HEK293 (cell line): ENCODE measurements at regions not wholly inside any gene's neighbourhood (a gene's known extent, or its start where the extent isn't known, plus 50 kb on each side); places are given as distances from the start of the nearest gene placed in this dataset.

ENCODE experiments used
- CTCF ChIA-PET: fragments of 350-600 bp; formaldehyde crosslinking; extraction: SDS; loops from one replicate; lab custom pipeline; 2021; ENCODE audit warnings: antibody characterized with exemption; lab: Yijun Ruan, JAX
- POLR2A ChIA-PET: fragments of 300-600 bp; formaldehyde crosslinking; extraction: SDS; loops from one replicate; lab custom pipeline; 2020; ENCODE audit warnings: antibody characterized with exemption, inconsistent platforms; lab: Yijun Ruan, JAX
- H3K27ac ChIP-seq: fragments of 200-500 bp; sonication (Bioruptor generic); 2 replicates; pipeline ENCODE4 v1.5.1; 2014; ENCODE audit warnings: low read depth, low read length, control low read depth, inconsistent platforms; ENCODE audit errors: extremely low read depth
- H3K36me3 ChIP-seq, 2 experiments: fragments of 200-500 bp in 1 of 2; sonication (Bioruptor generic) in 1 of 2; 1 replicate in 1 of 2; 2 replicates in 1 of 2; pipeline ENCODE4 v1.5.1; 2014 to 2017; ENCODE audit warnings: inconsistent platforms in 2 of 2, low read length in 2 of 2; ENCODE audit not compliant: control insufficient read depth in 2 of 2, insufficient read depth in 1 of 2
- H3K4me1 ChIP-seq: fragments of 200-500 bp; sonication (Bioruptor generic); 2 replicates; pipeline ENCODE4 v1.5.1; 2014; ENCODE audit warnings: mild to moderate bottlenecking, low read length, inconsistent platforms; ENCODE audit not compliant: control insufficient read depth, insufficient read depth
- H3K4me3 ChIP-seq: 2 replicates; pipeline ENCODE4 v1.5.1; 2011; ENCODE audit warnings: low read depth, mild to moderate bottlenecking, control low read depth, low read length, moderate library complexity
- H3K9me3 ChIP-seq: fragments of 200-500 bp; sonication (Bioruptor generic); 2 replicates; pipeline ENCODE4 v1.5.1; 2014; ENCODE audit warnings: low read depth, low read length, inconsistent platforms; ENCODE audit not compliant: control insufficient read depth, insufficient read depth
- ELK4 ChIP-seq: IDR thresholded peaks from 2 replicates; pipeline ENCODE4 v1.6.1; 2011; ENCODE audit warnings: mild to moderate bottlenecking, low read depth, low read length, borderline replicate concordance
- RBAK ChIP-seq: fragments of 450-650 bp; formaldehyde crosslinking; IDR thresholded peaks from 2 replicates; pipeline ENCODE4 v1.5.1; 2016; ENCODE audit warnings: missing biosample characterization, missing genetic modification characterization
- WT1 ChIP-seq: fragments of 450-650 bp; formaldehyde crosslinking; IDR thresholded peaks from 2 replicates; pipeline ENCODE4 v1.5.1; 2016; ENCODE audit warnings: missing biosample characterization, missing genetic modification characterization
- ZNF157 ChIP-seq: fragments of 450-650 bp; formaldehyde crosslinking; IDR thresholded peaks from 2 replicates; pipeline ENCODE4 v1.5.1; 2016; ENCODE audit warnings: missing biosample characterization, missing genetic modification characterization
- ZNF341 ChIP-seq: fragments of 450-650 bp; formaldehyde crosslinking; IDR thresholded peaks from 2 replicates; pipeline ENCODE4; 2016; ENCODE audit warnings: low read depth, missing biosample characterization, missing genetic modification characterization
- ZNF473 ChIP-seq: fragments of 450-650 bp; formaldehyde crosslinking; IDR thresholded peaks from 2 replicates; pipeline ENCODE4 v1.5.1; 2017; ENCODE audit warnings: missing biosample characterization, missing genetic modification characterization
- ZNF585B ChIP-seq: fragments of 450-650 bp; formaldehyde crosslinking; IDR thresholded peaks from 2 replicates; pipeline ENCODE4 v1.5.1; 2016; ENCODE audit warnings: missing biosample characterization, missing genetic modification characterization
- ZNF610 ChIP-seq: fragments of 450-650 bp; formaldehyde crosslinking; IDR thresholded peaks from 2 replicates; pipeline ENCODE4 v1.5.1; 2016; ENCODE audit warnings: missing biosample characterization, missing genetic modification characterization, borderline replicate concordance
- ZNF629 ChIP-seq: fragments of 450-650 bp; formaldehyde crosslinking; IDR thresholded peaks from 2 replicates; pipeline ENCODE4 v1.5.1; 2017; ENCODE audit warnings: missing biosample characterization, missing genetic modification characterization
- ZNF654 ChIP-seq: fragments of 450-650 bp; formaldehyde crosslinking; IDR thresholded peaks from 2 replicates; pipeline ENCODE4 v1.5.1; 2016; ENCODE audit warnings: low read depth, missing biosample characterization, missing genetic modification characterization
- ZNF785 ChIP-seq: fragments of 450-650 bp; formaldehyde crosslinking; IDR thresholded peaks from 2 replicates; pipeline ENCODE4 v1.5.1; 2016; ENCODE audit warnings: missing biosample characterization, missing genetic modification characterization
- ZNF843 ChIP-seq: fragments of 450-650 bp; formaldehyde crosslinking; IDR thresholded peaks from 2 replicates; pipeline ENCODE4 v1.5.1; 2016; ENCODE audit warnings: missing biosample characterization, missing genetic modification characterization
- TF ChIP-seq, protein P1 (sequence below): fragments of 450-650 bp; formaldehyde crosslinking; IDR thresholded peaks from 2 replicates; pipeline ENCODE4 v1.5.1; 2017; ENCODE audit warnings: missing biosample characterization, missing genetic modification characterization
- TF ChIP-seq, protein P2 (sequence below): fragments of 450-650 bp; formaldehyde crosslinking; IDR thresholded peaks from 2 replicates; pipeline ENCODE4 v1.5.1; 2016; ENCODE audit warnings: missing biosample characterization, missing genetic modification characterization
- TF ChIP-seq, protein P3 (sequence below): fragments of 450-650 bp; formaldehyde crosslinking; IDR thresholded peaks from 2 replicates; pipeline ENCODE4 v1.5.1; 2017; ENCODE audit warnings: missing biosample characterization, missing genetic modification characterization

- CTCF ChIA-PET = no interaction called here
- TF ChIP-seq ELK4 (no peak), RBAK (tag by site-specific recombination) (no peak), ZNF654 (tag by site-specific recombination) (no peak), ZNF585B (tag by site-specific recombination) (no peak), ZNF843 (tag by site-specific recombination) (no peak), ZNF473 (tag by site-specific recombination) (no peak), ZNF341 (no peak), ZNF785 (tag by site-specific recombination) (no peak), ZNF610 (tag by site-specific recombination) (no peak)
- TF ChIP-seq, protein P1, sequence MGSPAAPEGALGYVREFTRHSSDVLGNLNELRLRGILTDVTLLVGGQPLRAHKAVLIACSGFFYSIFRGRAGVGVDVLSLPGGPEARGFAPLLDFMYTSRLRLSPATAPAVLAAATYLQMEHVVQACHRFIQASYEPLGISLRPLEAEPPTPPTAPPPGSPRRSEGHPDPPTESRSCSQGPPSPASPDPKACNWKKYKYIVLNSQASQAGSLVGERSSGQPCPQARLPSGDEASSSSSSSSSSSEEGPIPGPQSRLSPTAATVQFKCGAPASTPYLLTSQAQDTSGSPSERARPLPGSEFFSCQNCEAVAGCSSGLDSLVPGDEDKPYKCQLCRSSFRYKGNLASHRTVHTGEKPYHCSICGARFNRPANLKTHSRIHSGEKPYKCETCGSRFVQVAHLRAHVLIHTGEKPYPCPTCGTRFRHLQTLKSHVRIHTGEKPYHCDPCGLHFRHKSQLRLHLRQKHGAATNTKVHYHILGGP = no peak
- TF ChIP-seq, protein P2, sequence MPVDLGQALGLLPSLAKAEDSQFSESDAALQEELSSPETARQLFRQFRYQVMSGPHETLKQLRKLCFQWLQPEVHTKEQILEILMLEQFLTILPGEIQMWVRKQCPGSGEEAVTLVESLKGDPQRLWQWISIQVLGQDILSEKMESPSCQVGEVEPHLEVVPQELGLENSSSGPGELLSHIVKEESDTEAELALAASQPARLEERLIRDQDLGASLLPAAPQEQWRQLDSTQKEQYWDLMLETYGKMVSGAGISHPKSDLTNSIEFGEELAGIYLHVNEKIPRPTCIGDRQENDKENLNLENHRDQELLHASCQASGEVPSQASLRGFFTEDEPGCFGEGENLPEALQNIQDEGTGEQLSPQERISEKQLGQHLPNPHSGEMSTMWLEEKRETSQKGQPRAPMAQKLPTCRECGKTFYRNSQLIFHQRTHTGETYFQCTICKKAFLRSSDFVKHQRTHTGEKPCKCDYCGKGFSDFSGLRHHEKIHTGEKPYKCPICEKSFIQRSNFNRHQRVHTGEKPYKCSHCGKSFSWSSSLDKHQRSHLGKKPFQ (tag by site-specific recombination) = no peak
Observed at GRCh38 chr12:97639702-97640101, 177.1 kb downstream of the RMST start.

DNA sequence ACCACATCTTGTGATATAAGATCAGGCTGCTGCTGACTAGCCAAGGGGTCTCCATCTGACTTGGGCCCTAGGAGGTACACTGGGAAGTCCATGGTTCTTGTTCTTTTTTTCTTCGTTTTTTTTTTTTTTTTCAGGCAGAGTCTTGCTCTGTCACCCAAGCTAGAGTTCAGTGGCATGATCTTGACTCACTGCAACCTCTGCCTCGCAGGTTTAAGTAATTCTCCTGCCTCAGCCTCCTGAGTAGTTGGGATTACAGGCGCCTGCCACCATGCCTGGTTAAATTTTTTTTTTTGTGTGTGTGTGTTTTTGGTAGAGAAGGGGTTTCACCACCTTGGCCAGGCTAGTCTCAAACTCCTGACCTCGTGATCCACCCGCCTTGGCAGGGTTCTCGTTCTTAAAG, 178.2 kb downstream of the RMST start:
- no peak overlapping the region for H3K27ac ChIP-seq
- CTCF ChIA-PET = no interaction called here
- no peak for TF ChIP-seq WT1
- no peaks in the 10 kb centered on the region for H3K9me3 ChIP-seq
- H3K4me3 ChIP-seq = no peak overlapping the region
- no peaks in the 10 kb centered on the region for H3K36me3 ChIP-seq
- POLR2A ChIA-PET = no interaction called here
- no peaks in the 10 kb centered on the region for H3K4me1 ChIP-seq

More at GRCh38 chr12:97639702-97640101, 177.1 kb downstream of the RMST start:
- no peak overlapping the region for H3K4me3 ChIP-seq
- H3K27ac ChIP-seq = no peak overlapping the region
- POLR2A ChIA-PET = no interaction called here
- no peaks in the 10 kb centered on the region for H3K36me3 ChIP-seq
- H3K4me1 ChIP-seq = no peaks in the 10 kb centered on the region
- H3K9me3 ChIP-seq = no peaks in the 10 kb centered on the region

GRCh38 chr12:97642911-97643310, 180.3 kb downstream of the RMST start:
- POLR2A ChIA-PET = no interaction called here
- H3K27ac ChIP-seq = no peak overlapping the region
- no peak for TF ChIP-seq ZNF157 (tag by site-specific recombination)
- TF ChIP-seq, all 188 proteins: peak for 0
- no peak overlapping the region for H3K4me3 ChIP-seq
- H3K36me3 ChIP-seq = no peaks in the 10 kb centered on the region
- no peaks in the 10 kb centered on the region for H3K9me3 ChIP-seq
- CTCF ChIA-PET = no interaction called here
- H3K4me1 ChIP-seq = no peaks in the 10 kb centered on the region

DNA sequence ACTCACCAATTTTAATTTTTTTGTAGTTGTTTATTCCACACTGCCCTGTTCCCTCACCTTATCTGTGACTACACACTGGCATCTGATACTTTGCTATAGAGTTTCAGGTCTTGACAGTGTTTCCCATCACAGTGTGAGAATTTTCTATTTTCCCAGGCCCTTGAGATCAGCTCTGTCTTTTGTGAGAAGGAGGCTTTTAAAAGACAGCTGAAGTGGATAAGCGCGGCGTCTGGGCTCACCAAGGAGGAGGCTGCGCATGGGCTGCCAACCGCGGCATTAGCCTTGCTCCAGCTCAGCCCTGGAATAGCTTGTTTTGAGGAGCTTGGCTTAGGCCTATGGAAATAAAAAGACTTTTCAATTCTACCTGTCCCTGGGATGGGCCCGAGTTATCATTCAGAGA, 181.3 kb downstream of the RMST start:
- Histone ChIP-seq H3K4me1 (no peaks in the 10 kb centered on the region), H3K27ac (no peak overlapping the region), H3K4me3 (no peak overlapping the region), H3K9me3 (no peaks in the 10 kb centered on the region), H3K36me3 (no peaks in the 10 kb centered on the region)
- ChIA-PET POLR2A (no interaction called here), CTCF (no interaction called here)
- TF ChIP-seq ZNF629 (tag by site-specific recombination) = no peak
- TF ChIP-seq, protein P3, sequence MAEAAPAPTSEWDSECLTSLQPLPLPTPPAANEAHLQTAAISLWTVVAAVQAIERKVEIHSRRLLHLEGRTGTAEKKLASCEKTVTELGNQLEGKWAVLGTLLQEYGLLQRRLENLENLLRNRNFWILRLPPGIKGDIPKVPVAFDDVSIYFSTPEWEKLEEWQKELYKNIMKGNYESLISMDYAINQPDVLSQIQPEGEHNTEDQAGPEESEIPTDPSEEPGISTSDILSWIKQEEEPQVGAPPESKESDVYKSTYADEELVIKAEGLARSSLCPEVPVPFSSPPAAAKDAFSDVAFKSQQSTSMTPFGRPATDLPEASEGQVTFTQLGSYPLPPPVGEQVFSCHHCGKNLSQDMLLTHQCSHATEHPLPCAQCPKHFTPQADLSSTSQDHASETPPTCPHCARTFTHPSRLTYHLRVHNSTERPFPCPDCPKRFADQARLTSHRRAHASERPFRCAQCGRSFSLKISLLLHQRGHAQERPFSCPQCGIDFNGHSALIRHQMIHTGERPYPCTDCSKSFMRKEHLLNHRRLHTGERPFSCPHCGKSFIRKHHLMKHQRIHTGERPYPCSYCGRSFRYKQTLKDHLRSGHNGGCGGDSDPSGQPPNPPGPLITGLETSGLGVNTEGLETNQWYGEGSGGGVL (tag by site-specific recombination) = no peak
- TF ChIP-seq, all 188 proteins: peak for 0
